Hepatocyte (in vitro differentiated cells): ENCODE measurements at regions not wholly inside any gene's neighbourhood (a gene's known extent, or its start where the extent isn't known, plus 50 kb on each side); places are given as distances from the start of the nearest gene placed in this dataset.
A peak's percentile ranks its signal among the peaks of the same experiment; 100 is the strongest.

Experiments used
- DNase-seq: peaks from one replicate; pipeline ENCODE4 v3.0.0-alpha.2; 2016; ENCODE audit warnings: low spot score
- H2AFZ ChIP-seq: fragments of 200-600 bp; sonication (generic); 2 replicates; pipeline ENCODE4 v1.6.0; 2016; ENCODE audit warnings: antibody characterized with exemption, mild to moderate bottlenecking
- H3K27ac ChIP-seq: fragments of 200-600 bp; sonication (generic); 2 replicates; pipeline ENCODE4 v1.5.1; 2016; ENCODE audit warnings: mild to moderate bottlenecking
- H3K27me3 ChIP-seq: fragments of 200-600 bp; sonication (generic); 2 replicates; pipeline ENCODE4 v1.6.1; 2016
- H3K36me3 ChIP-seq: fragments of 200-600 bp; sonication (generic); replicated peaks from 2 replicates; pipeline ENCODE4 v1.5.1; 2016; ENCODE audit warnings: low read depth; ENCODE audit not compliant: insufficient read depth
- H3K4me1 ChIP-seq: fragments of 200-600 bp; sonication (generic); 2 replicates; pipeline ENCODE4 v1.5.1; 2016; ENCODE audit warnings: mild to moderate bottlenecking, moderate library complexity; ENCODE audit not compliant: insufficient read depth
- H3K4me2 ChIP-seq: fragments of 200-600 bp; sonication (generic); 2 replicates; pipeline ENCODE4 v1.6.0; 2016
- H3K4me3 ChIP-seq: fragments of 200-600 bp; sonication (generic); 2 replicates; pipeline ENCODE4 v1.5.1; 2016; ENCODE audit warnings: mild to moderate bottlenecking
- H3K79me2 ChIP-seq: fragments of 200-600 bp; sonication (generic); 2 replicates; pipeline ENCODE4 v1.6.0; 2017; ENCODE audit warnings: mild to moderate bottlenecking
- H3K9me2 ChIP-seq: fragments of 200-600 bp; sonication (generic); replicated peaks from 2 replicates; pipeline ENCODE4 v1.6.0; 2017; ENCODE audit warnings: mild to moderate bottlenecking; ENCODE audit not compliant: insufficient read depth
- H3K9me3 ChIP-seq: fragments of 200-600 bp; sonication (generic); 2 replicates; pipeline ENCODE4 v1.5.1; 2016; ENCODE audit warnings: low read depth, mild to moderate bottlenecking
- H4K20me1 ChIP-seq: fragments of 200-600 bp; sonication (generic); 2 replicates; pipeline ENCODE4 v1.6.0; 2016; ENCODE audit warnings: mild to moderate bottlenecking; ENCODE audit not compliant: insufficient read depth, poor library complexity, severe bottlenecking
- CTCF ChIP-seq: fragments of 200-600 bp; sonication (generic); IDR thresholded peaks from 2 replicates; pipeline ENCODE4 v1.5.1; 2016; ENCODE audit warnings: antibody characterized with exemption, mild to moderate bottlenecking; ENCODE audit not compliant: poor library complexity
- EZH2 ChIP-seq: fragments of 200-600 bp; sonication (generic); IDR thresholded peaks from 2 replicates; pipeline ENCODE4 v1.6.1; 2016; ENCODE audit warnings: antibody characterized with exemption, mild to moderate bottlenecking, borderline replicate concordance
- EZH2phosphoT487 ChIP-seq: fragments of 200-600 bp; sonication (generic); IDR thresholded peaks from one replicate; pipeline ENCODE4 v1.6.1; 2018; ENCODE audit warnings: antibody characterized with exemption, mild to moderate bottlenecking, low read depth, moderate library complexity; ENCODE audit not compliant: unreplicated experiment, severe bottlenecking
- WGBS: methylation state at CpG from one replicate; pipeline ENCODE4 v1.1.6; 2016; ENCODE audit warnings: low lambda C conversion rate; ENCODE audit errors: missing lambda C conversion rate; 5-methylcytosine and 5-hydroxymethylcytosine counted together

GRCh38 chr5:155906046-155906445 is 420.9 kb upstream of the SGCD start:
- 69% methylated on average over 2 of the region's 2 CpGs for WGBS
- H3K4me3 ChIP-seq: no peak overlapping the region
- no peak for DNase-seq
- no peak overlapping the region for H3K27ac ChIP-seq
- H3K79me2 ChIP-seq: no peaks in the 10 kb centered on the region
- no peaks in the 10 kb centered on the region for H4K20me1 ChIP-seq
- H3K4me1 ChIP-seq: no peaks in the 10 kb centered on the region
- H3K4me2 ChIP-seq: no peak overlapping the region
- no peaks in the 10 kb centered on the region for H3K36me3 ChIP-seq
- no peak overlapping the region for H2AFZ ChIP-seq
- no peaks in the 10 kb centered on the region for H3K9me3 ChIP-seq
- peak; percentile 15 for TF ChIP-seq CTCF
- TF ChIP-seq EZH2: no peak
- no peaks in the 10 kb centered on the region for H3K27me3 ChIP-seq
- no peaks in the 10 kb centered on the region for H3K9me2 ChIP-seq

GRCh38 chr5:155908543-155908942 is 418.4 kb upstream of the SGCD start:
- H3K27ac ChIP-seq: no peak overlapping the region

GRCh38 chr5:155912291-155912690 is 414.7 kb upstream of the SGCD start:
- H3K4me1 ChIP-seq: no peaks in the 10 kb centered on the region
- no peaks in the 10 kb centered on the region for H3K36me3 ChIP-seq
- H3K4me3 ChIP-seq: no peak overlapping the region
- H4K20me1 ChIP-seq: no peaks in the 10 kb centered on the region
- WGBS: 92% methylated on average over 5 of the region's 5 CpGs
- H3K27me3 ChIP-seq: no peaks in the 10 kb centered on the region
- H3K27ac ChIP-seq: no peak overlapping the region
- H2AFZ ChIP-seq: no peak overlapping the region
- H3K4me2 ChIP-seq: no peak overlapping the region
- TF ChIP-seq EZH2: no peak
- no peak for TF ChIP-seq CTCF
- no peak for TF ChIP-seq EZH2phosphoT487
- DNase-seq: no peak
- H3K9me2 ChIP-seq: no peaks in the 10 kb centered on the region
- H3K9me3 ChIP-seq: no peaks in the 10 kb centered on the region
- H3K79me2 ChIP-seq: no peaks in the 10 kb centered on the region

More at GRCh38 chr5:155908543-155908942, 418.4 kb upstream of the SGCD start:
- Histone ChIP-seq H3K4me3 (no peak overlapping the region), H3K36me3 (no peaks in the 10 kb centered on the region), H2AFZ (no peak overlapping the region), H3K9me3 (no peaks in the 10 kb centered on the region), H3K27me3 (no peaks in the 10 kb centered on the region), H4K20me1 (no peaks in the 10 kb centered on the region), H3K9me2 (no peaks in the 10 kb centered on the region), H3K4me2 (no peak overlapping the region), H3K79me2 (no peaks in the 10 kb centered on the region), H3K4me1 (no peaks in the 10 kb centered on the region)
- no peak for DNase-seq
- WGBS: 80% methylated on average over 5 of the region's 5 CpGs
- TF ChIP-seq CTCF: no peak

GRCh38 chr5:155914766-155915165 is 412.2 kb upstream of the SGCD start:
- H3K4me1 ChIP-seq: no peaks in the 10 kb centered on the region

More at GRCh38 chr5:155914766-155915165, 412.2 kb upstream of the SGCD start:
- H3K36me3 ChIP-seq: no peaks in the 10 kb centered on the region
- no peak overlapping the region for H3K4me3 ChIP-seq
- TF ChIP-seq CTCF: no peak
- no peak for TF ChIP-seq EZH2
- TF ChIP-seq EZH2phosphoT487: no peak
- no peak overlapping the region for H3K27ac ChIP-seq
- H3K9me2 ChIP-seq: no peaks in the 10 kb centered on the region
- no peaks in the 10 kb centered on the region for H3K9me3 ChIP-seq
- no peak overlapping the region for H3K4me2 ChIP-seq
- no peaks in the 10 kb centered on the region for H3K27me3 ChIP-seq
- no peak overlapping the region for H2AFZ ChIP-seq
- no peak for DNase-seq
- H3K79me2 ChIP-seq: no peaks in the 10 kb centered on the region
- H4K20me1 ChIP-seq: no peaks in the 10 kb centered on the region
